ENCODE measurements at regions not wholly inside any gene's neighbourhood (a gene's known extent, or its start where the extent isn't known, plus 50 kb on each side); places are given as distances from the start of the nearest gene placed in this dataset.

DNA sequence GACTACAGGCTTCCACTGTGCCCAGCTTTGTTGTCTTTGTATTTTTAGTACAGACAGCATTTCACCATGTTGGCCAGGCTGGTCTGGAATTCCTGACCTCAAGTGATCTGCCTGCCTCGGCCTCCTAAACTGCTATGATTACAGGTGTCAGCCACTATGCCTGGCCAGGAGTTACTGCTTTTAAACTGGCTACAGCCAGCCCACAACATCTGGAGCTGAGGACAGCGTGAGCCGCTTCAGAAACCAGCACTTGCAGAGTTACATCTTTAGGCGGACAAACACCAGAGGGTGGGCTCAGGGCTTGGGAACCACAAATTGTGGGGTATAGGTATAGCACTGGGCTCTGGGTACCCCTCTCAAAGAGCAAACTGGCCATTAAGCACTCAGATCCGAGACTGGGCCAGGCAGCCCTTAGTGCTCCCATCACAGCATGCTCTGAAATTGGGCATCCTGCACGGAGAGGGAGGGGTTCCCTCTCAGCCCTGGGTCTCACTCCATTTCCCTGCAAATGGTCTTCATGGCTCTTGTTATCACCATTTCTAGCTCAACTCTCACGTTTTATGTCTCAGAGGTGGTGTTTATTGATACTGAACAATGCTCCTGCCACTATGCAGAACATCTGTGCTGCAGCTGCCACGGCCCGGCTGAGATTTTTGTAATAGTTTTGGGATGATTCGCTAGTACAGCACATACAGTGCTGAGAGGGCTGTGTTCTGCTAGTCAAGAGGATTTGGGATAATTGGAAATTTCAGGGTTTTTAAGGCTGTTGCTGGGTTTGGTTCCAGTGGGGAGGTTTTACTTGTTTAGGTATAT lies 146.4 kb upstream of the LYZL2 start:
- no peak for TF ChIP-seq EZH2phosphoT487 (IDR thresholded peaks at IDR 0.05)
- TF ChIP-seq, protein P1, sequence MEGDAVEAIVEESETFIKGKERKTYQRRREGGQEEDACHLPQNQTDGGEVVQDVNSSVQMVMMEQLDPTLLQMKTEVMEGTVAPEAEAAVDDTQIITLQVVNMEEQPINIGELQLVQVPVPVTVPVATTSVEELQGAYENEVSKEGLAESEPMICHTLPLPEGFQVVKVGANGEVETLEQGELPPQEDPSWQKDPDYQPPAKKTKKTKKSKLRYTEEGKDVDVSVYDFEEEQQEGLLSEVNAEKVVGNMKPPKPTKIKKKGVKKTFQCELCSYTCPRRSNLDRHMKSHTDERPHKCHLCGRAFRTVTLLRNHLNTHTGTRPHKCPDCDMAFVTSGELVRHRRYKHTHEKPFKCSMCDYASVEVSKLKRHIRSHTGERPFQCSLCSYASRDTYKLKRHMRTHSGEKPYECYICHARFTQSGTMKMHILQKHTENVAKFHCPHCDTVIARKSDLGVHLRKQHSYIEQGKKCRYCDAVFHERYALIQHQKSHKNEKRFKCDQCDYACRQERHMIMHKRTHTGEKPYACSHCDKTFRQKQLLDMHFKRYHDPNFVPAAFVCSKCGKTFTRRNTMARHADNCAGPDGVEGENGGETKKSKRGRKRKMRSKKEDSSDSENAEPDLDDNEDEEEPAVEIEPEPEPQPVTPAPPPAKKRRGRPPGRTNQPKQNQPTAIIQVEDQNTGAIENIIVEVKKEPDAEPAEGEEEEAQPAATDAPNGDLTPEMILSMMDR (IDR thresholded peaks at IDR 0.05): no peak
- no peak for TF ChIP-seq EZH2 (IDR thresholded peaks at IDR 0.05)
